ENCODE measurements at regions not wholly inside any gene's neighbourhood (a gene's known extent, or its start where the extent isn't known, plus 50 kb on each side); places are given as distances from the start of the nearest gene placed in this dataset.

DNA sequence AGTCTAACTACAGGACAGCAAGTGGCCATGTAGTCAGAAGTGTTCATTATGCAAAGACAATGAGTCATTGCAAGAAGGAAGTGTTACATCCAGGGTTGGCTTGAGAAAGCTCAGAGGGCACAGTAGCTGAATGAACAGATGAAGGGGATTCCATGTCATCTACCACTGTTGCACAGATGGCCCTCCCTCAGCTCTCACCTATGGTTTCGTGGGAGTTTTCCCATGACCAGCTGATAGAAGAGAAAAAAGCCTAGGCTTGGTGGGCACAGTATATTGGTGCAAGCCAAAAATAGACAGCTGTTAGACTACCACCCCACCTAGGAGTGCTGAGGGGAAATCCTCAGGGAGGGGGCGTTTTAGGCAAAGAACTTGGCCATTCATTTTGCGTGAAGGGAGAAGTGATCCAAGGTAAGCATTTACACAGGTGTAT lies 217.0 kb downstream of the DMRT2 start:
- DNase-seq (ENCODE audit: low read depth in 2 of 2), result no peak

DNA sequence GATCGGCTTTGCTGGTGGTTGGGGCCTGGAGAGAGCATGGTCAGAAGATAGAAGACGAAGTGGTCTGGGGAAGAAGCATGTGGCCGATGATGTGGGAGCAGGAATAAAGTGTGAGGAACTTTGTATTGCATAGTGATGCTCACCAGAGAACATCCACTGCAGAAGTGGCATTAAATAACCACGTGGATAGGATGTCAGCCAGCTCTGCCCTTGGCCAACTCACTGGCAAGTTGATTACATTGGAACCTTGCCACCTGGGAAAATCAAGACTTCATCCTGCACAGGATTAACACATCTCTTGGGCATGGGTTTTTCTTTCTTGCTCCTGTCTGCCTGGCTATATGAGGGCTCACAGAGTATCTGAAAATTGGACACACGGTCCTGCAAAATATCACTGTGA lies 217.4 kb downstream of the DMRT2 start:
- no peak for DNase-seq (ENCODE audit: low read depth in 2 of 2)

DNA sequence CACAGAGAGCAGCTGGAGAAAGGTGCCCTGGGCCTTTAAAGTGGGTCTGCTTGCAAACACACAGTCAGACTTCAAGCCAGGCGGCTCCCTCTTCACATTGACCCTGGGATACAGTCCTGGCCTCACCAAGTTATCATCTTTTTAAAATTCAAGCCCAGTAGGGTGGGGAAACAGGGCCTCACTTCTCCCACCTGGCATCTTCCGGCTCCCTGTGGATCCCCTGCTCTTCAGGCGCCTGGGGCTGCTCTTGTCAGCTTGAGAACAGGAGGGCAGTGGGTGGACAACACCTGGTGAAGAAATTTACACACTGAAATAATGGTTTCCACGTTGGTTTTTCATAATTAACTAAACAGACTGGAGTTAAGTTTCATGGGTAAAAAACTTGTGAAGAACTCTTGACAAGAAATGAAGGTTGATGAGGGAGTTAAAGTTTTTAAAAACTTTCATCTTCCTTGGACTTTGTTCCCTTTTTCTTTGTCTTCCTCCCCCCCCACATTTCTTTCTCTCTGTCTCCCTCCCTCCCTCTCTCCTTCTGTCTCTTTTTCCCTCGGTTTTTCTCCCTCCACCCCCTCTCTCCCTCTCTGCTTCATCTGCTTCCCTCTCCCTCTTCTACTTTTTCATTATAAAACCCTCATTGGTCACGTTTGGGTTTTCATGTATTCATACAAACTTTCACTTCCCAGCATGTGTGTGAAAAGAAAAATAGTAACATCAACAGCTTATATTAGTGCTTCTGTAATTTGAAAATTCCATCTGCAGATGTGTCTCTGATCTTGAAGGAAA lies 219.6 kb downstream of the DMRT2 start:
- DNase-seq (ENCODE audit: low read depth in 2 of 2), result no peak

DNA sequence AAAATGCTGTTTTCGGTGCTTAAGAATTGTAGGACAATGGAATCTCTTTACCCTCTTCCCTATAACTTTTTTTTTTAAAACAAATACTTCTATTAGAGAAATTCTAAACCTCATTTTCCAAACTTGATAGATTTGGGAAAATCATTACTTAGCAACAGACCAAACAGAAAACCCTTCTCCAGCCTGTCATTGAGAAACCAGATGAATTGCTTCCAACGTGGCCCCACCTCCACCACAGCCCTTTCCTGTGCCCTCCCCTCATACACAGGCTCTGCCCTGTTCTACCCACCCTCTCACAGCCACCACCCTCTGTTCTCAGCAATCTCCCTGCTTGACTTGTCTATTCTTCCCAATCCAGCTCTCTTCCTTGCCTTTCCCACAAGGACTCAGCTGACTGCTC lies 221.2 kb downstream of the DMRT2 start:
- no peak for DNase-seq (ENCODE audit: low read depth in 2 of 2)

DNA sequence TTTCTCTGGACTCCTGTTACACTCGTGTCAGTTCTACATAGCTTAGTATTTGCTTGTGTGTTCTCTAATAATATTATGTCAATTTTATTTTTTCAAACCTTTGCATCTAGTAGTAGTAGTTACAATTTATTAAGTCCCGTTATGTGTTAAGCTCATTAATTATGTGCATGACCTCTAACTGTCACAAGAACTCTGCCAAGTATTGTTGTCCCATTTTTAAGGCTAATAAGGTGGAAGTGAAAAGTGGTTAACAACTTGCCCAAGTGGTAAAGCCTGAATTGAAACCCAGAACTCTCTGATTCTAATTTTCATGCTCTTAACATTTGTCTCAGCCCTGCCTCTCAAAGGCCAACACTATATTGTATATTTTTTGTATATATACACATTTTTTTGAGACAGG lies 221.6 kb downstream of the DMRT2 start:
- no peak for DNase-seq (ENCODE audit: low read depth in 2 of 2)

DNA sequence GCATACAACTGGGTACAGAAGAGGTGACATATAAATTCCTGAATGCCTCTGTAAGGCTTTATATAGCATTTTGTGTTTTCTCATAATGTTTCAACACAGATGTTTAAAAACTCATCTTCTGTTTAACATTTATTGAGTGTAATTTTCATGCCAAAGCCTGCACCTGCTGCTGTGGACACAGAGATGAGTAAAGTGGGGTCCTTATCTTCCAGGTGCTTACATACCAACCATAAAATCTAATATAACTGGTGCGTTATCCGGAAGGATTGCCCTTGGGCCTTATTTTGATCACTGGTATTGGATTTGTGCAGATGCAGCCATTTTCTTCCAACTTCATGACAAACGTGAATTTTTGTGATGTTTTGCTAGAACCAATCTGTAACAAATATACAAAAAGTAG lies 222.3 kb downstream of the DMRT2 start:
- DNase-seq (ENCODE audit: low read depth in 2 of 2), result no peak

DNA sequence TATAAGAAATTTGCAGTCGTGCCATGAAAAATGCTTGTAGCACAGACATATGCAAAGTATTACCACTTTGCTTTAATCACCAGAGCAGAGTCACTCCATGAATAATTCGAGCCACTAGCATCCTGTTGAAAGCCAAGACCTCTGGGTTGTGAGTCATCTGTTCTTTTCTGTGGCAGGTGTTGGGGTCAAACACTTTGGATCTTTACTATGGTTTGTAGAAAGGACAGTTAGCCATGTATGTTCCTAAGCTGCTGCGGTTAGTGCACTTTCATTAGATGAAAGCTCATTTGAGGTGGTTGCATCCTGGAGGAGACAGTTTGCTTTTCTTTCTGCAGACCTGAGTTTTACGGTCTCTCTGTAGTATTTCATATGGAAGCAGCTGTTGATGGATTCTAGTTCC lies 223.7 kb downstream of the DMRT2 start:
- DNase-seq (ENCODE audit: low read depth in 2 of 2), result no peak

DNA sequence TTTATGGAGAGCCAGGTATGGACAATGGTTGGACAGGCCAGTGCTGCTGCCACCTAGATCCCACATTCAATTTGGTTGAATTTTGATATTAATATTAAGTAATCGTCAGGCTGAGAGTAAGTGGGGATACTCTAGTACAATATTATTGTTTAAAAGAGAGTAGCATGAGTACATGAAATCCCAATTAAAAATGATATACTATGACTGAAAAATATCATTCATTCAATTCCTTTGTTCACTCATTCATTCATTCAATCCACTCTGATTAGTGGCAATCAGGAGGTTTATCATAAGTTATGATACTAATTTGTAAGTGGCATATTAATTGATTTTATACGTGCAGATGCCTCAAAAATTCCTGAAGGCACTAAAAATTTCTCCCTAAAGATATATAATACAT lies 224.2 kb downstream of the DMRT2 start:
- DNase-seq (ENCODE audit: low read depth in 2 of 2), result no peak

DNA sequence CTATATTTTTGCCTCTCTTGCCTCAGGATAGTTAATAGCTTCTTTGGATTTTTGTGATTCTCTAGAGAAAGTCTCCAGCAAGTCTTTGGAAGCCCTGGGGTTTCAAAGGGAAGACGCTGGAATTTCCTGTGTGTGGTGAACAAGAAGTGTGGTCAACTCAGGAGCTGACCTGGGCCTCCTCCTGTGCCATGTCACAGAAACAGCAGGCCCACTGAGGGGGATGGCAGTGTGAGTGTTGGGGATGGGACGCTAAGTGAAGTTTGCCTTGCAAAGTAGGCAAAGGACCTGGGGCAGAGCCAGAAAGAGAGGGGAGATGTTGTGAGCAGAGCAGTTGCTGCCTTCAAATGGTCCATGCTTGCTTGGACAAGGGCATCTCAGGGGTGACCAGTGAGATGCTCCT lies 226.3 kb downstream of the DMRT2 start:
- DNase-seq (ENCODE audit: low read depth in 2 of 2), result no peak

DNA sequence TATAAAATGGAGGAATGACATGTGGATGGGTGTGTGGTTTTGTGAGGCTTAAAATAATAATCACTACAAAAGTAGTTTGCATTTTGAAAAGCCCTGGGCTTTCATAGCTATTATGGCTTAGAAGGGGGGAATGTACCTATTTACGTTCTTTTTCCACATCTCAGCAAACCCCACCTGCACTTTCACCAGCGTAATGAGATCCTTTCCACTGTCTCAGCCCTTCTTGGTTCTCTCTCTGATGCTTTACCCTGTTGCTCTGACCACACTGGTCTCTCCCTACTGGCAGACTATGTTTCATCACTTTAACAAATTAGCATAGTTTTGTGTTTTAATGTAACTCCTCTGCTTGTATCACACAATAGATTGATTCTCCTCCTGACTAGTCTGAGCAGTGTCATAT lies 234.6 kb downstream of the DMRT2 start:
- DNase-seq (ENCODE audit: low read depth in 2 of 2), result no peak

DNA sequence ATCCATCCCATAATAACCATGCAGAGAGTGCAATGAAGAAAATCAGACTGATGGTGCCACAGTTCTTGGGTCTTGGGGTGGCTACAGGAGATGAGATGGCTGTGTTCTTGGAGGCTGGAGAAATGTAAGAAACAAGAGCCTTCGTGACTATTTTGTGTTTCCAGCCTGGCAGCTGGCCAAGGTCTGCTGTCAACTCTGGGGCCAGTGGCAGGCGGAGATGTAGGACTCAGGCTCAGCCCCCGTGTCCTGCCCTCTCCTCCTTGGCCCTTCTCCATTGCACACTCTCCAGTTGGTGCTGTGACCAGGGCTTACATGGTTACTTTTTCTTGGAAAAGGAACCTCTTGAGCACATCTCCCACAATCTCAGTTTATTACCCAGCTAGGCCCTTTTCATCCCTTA lies 235.4 kb downstream of the DMRT2 start:
- no peak for DNase-seq (ENCODE audit: low read depth in 2 of 2)

DNA sequence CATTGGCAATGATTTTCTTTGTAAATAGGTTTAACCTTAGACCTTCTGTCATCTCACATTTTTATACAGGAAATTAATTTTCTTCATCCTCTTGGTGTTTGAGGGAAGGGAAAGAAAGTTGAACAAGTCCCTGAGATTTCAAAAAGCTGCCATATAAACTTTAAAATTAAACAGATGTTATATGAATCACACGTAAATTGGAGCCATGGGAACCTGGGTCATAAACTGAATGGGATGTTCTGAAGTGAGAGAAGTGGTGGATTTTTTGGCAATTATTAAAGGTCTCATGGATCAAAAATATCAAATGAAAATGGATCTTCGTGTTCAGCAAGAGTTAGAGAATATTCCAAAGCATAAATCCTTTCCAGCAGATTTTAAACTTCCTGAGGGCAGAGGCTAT lies 242.2 kb downstream of the DMRT2 start:
- DNase-seq (ENCODE audit: low read depth in 2 of 2), result no peak

DNA sequence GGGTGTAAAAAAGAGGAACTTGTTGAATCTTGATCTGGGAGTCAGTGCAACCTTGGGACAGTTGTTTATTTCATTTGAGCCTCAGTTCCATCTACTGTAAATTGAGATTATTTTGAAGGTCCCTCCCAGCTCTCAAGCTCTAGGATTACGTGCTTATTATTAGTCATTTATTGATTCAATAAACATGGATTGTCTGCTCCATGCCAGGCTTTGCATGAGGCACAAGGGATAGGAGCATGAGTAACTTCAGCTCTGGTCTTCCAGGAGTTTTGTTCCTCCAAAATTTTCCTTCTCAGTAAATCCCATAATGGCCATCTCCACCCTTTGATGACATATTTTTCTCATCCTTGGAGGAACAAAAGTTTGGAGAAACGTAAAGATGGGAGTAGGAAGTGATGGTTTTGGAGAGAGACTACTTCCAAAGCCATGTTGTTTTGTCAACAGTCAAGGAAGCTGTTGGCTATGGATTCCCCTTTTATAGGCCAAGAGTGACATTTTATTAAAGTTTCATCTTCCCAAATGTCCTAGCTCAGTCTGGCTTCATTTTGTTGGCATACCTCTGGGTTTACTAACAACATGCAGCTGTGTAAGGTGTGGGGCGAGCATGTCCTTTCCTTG lies 244.6 kb downstream of the DMRT2 start:
- no peak for DNase-seq (ENCODE audit: low read depth in 2 of 2)

DNA sequence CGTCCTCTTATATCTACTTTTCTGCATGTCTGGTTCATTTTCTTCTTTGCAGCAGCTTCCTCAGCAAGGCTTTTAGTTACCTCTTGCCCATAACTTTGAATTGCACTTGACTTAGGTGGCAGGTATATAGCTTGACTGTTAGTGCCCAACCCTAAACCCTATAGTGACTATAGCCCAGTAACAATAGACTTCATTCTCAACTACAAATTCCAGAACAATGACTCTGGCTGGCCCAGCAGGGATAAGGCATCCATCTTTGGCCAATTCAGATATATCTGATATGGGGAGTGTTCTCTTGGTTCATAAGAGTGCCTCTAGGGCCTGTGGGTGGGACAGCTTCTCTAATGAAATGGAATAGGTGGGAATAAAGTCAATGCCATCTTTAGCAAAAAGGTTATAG lies 246.2 kb downstream of the DMRT2 start:
- no peak for DNase-seq (ENCODE audit: low read depth in 2 of 2)

DNA sequence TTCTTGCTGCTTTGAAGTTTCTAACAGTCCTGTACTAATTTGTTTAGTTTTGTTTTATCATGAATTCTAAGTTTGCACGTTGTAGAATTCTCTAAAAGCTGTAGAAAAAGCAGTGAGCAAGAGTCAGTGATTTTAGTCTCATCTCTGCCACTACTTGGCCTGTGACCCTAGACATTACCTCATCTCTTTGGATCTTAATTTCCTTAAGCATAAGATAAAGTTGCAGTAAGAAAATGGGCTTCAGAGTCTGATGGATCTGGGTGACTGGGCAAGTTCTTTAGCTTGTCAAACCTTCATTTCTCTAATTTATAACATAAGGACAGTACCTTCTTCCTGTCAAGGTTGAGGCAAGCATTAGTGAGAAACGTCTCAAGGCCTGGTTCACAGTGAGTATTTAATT lies 247.9 kb downstream of the DMRT2 start:
- no peak for DNase-seq (ENCODE audit: low read depth in 2 of 2)

DNA sequence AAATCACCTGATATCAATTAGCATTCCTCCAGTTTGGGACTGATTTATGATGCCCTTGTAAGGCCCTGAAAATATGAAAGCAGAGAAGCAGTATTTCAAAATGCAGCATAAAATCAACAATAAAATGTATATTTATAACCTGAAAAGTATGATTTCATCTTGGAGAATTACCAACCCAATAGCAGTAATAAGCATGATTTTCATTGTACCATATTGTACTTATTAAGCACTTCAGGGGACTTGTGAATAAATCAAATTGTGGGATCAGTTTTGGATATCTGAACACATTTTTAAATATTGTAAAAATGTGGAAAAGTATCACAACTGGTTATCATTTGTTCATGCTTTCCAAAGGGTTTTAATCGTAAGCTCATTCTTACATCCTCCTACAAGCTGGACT lies 250.8 kb downstream of the DMRT2 start:
- no peak for DNase-seq (ENCODE audit: low read depth in 2 of 2)

DNA sequence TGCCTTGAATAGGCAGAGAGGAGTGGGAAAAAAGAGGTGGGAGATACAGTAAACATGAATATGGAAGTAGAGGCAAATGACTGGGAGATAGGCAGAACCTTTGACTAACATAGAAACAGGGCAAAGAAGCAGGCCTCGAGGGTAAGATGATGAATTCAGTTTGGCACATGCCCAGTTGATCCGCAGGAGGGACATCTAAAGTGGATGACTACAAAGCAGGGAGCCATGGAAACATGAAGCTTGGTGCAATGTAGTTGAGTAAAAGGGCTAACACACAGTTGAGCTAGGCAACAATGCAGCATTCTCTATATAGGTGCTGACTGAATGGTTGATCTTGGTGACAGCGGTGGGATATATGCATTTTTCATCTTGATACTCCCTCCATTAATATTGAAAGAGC lies 253.8 kb downstream of the DMRT2 start:
- no peak for DNase-seq (ENCODE audit: low read depth in 2 of 2)

DNA sequence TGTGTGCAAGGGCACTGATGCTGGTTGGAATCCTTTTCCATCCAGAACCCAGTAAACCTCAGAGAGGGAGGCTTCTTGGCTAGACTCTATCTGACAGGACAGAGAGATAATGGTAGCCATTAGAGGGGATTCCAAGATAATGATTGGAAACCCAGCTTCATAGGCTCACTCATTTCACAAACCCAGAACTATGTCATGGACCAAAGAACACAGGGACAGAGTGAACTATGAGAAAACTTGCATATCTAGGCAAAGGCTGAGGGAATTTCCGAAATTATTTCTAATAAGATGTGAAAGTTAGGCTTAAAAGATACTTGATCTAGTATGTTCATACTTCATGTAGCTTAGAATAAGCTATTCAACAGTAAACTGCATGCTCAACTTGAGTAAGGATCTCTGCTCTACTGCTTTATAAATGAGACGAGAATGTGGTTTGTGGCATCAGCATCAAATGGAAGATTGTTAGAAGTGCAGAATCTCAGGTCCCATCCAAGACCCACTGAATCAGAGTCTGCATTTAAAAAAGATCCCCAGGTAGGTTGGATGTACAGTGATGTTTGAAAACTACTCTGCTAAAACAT lies 261.4 kb downstream of the DMRT2 start:
- no peak for DNase-seq (ENCODE audit: low read depth in 2 of 2)

DNA sequence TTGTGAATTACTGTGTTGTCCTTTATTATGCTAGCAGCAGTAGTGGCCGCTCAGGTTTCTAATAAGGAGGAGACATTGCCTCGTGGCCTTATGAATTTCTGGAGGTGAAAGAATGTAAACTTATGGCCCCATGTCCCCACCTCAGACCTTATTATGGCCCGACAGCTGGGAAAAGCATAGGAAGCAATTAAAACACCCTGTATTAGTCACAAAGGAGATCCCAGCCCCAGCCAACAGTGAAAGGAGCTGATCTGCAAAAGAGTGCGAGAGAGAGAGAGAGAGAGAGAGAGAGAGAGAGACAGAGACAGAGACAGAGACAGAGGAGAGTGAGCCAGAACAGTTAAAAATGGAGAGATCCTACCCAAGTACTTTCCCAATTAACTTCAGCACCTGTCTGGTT lies 269.3 kb downstream of the DMRT2 start:
- DNase-seq (ENCODE audit: low read depth in 2 of 2), result no peak

DNA sequence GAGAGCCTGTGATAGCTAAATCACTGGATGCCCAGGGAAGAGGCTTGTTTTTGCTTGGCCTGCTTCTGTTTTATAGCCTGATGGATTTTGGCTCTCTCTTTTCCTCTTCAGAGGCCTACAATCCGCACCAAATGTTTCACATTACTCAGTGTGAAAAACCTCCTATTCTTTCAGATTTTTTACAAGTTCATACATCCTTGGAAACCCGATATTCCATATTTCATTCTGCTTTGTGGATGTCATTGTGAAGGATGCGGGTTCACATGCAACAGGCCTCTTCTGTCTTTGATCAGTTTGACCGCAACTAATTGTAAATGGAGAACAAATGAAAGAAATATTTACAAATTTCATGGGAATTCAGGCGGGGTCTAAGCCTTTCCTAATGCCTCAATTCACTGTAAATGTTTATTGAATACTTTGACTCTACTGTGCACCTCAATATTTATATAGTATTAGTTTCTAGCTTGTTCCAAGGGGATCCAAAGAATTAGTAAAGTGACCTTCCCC lies 269.9 kb downstream of the DMRT2 start:
- DNase-seq (ENCODE audit: low read depth in 2 of 2), result no peak

DNA sequence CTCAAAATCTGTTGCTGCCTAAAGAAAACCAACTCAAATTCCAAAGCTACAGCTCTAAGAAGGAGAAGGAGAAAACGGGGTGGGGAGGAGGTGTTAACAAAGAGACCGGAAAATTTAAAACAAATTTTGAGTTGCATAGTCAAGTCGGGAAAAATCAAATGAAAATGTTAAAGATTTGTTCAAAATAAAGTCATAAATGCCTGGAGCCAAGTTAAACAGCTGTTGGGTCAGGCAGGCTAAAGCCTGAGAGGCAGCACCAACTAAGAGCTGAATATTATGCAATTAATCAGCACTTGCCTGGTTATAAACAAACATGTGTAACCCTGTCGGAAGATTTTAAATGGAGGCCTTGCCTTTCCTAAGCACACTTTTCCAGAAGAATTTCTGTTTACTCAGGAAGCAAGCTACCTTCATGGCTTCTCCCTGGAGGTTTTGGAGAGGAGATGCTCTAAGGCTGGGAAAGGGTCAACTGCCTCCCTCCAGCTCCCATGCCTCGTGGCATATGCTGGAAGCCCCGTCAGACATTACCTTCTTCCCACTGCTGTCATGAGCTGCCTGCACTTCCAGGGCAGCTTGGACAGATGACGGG lies 270.5 kb downstream of the DMRT2 start:
- DNase-seq (ENCODE audit: low read depth in 2 of 2), result no peak

DNA sequence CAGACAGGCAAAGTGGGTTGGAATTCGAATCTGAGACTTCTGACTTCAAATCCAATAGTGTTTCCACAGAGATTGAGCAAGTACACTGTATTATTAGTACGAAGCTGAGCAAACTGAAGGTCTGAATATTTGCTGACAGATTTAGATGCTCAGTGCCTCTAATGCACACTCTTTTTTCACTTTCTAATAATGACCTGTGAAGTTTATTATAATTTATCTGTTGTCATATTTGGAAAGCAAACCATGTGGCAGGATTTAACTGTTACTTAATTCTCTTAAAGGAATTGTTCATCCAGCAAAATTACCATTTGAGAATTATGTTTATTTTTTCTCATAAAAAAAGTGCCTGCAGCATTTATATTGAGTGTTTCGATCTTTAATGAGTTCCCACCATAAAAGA lies 277.3 kb downstream of the DMRT2 start:
- no peak for DNase-seq (ENCODE audit: low read depth in 2 of 2)

DNA sequence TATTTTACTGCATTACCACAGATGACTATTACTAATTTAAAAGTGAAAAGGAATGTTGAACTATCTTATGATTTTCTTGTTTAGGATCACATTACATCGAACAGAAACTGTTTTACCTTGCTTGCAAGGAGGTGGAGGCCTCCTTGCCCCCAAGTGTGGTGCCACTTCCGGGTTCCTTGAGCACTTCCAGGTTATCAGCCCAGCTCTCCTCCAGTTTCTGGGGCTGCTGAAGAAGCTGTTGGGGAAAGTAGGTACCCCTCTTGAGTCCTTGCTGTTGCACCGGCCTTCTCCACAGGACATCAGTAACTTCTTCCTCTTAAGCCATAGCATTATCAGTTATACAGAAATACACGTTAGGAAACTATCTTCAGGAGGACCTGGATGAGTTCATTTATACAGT lies 278.2 kb downstream of the DMRT2 start:
- DNase-seq (ENCODE audit: low read depth in 2 of 2), result no peak

Measured in activated CD4-positive, alpha-beta T cell treated with anti-CD3 and anti-CD28 coated beads for 24 hours (primary cell).